HFF-Myc (cell line): ENCODE measurements at regions not wholly inside any gene's neighbourhood (a gene's known extent, or its start where the extent isn't known, plus 50 kb on each side); places are given as distances from the start of the nearest gene placed in this dataset.

Experiments
- DNase-seq: peaks from one replicate; pipeline ENCODE4 v3.0.0-alpha.2; 2011; ENCODE audit warnings: low read depth; ENCODE audit errors: extremely low read depth
- H3K4me3 ChIP-seq: replicated peaks from 2 replicates; pipeline ENCODE4 v1.5.1; 2011; ENCODE audit warnings: low read depth, mild to moderate bottlenecking, control low read depth, low read length
- CTCF ChIP-seq: IDR thresholded peaks from 2 replicates; pipeline ENCODE4 v1.5.1; 2012; ENCODE audit warnings: mild to moderate bottlenecking, low read depth, low read length, control low read depth; ENCODE audit errors: missing control alignments

GRCh38 chr6:81556551-81556950 is 195.9 kb downstream of the TENT5A start:
- no peak for DNase-seq
- no peak overlapping the region for H3K4me3 ChIP-seq
- TF ChIP-seq CTCF: no peak

- no peak for TF ChIP-seq CTCF
- H3K4me3 ChIP-seq: no peak overlapping the region
- DNase-seq: no peak
Observed at GRCh38 chr6:81553216-81553615, 199.3 kb downstream of the TENT5A start.

- H3K4me3 ChIP-seq: no peak overlapping the region
- DNase-seq: no peak
- no peak for TF ChIP-seq CTCF
Observed at GRCh38 chr6:81552644-81553043, 199.8 kb downstream of the TENT5A start.

GRCh38 chr6:81547149-81547548 is 205.3 kb downstream of the TENT5A start:
- H3K4me3 ChIP-seq: no peak overlapping the region
- TF ChIP-seq CTCF: no peak
- no peak for DNase-seq

- TF ChIP-seq CTCF: no peak
- DNase-seq: no peak
Observed at GRCh38 chr6:81534934-81535465, 217.5 kb downstream of the TENT5A start.

GRCh38 chr6:81531869-81532561 is 220.5 kb downstream of the TENT5A start:
- TF ChIP-seq CTCF: no peak
- DNase-seq: no peak
- no peak overlapping the region for H3K4me3 ChIP-seq

More at GRCh38 chr6:81534934-81535465, 217.5 kb downstream of the TENT5A start:
- no peak overlapping the region for H3K4me3 ChIP-seq
